ENCODE measurements at regions not wholly inside any gene's neighbourhood (a gene's known extent, or its start where the extent isn't known, plus 50 kb on each side); places are given as distances from the start of the nearest gene placed in this dataset.

DNA sequence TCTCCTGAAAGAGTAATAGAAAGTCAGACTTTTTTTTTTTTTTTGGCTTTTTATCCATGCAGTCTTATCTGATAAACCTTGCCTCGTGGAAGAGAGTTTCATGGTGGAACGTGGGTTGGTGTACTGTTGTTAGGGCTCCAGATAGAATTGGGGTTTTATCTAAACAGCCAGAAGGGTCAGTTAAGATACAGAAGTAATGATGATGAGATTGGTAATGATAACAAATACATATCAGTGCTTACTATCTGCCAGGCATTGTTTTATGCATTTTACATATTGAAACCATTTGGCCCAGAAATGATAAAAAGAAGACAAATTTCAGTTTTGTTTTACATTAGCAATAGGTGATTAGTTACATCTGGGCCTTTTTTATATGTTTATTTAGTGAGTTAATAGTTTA, 372.8 kb upstream of the PRICKLE1 start:
- Histone ChIP-seq H3K9me3 (ENCODE audit: insufficient read depth, low read depth, low read length) (no peaks in the 10 kb centered on the region), H3K4me1 (ENCODE audit: insufficient read depth, low read length) (no peaks in the 10 kb centered on the region), H3K27ac (ENCODE audit: low read depth, low read length) (no peak overlapping the region), H3K27me3 (ENCODE audit: insufficient read depth, low read length) (no peaks in the 10 kb centered on the region), H3K36me3 (ENCODE audit: insufficient read depth, low read length) (no peaks in the 10 kb centered on the region), H3K4me3 (ENCODE audit: low read length) (no peak overlapping the region), H3K9ac (ENCODE audit: low read depth, low read length) (no peak overlapping the region)
- 81% methylated on average over 2 of the region's 2 CpGs for WGBS

GRCh38 chr12:42961395-42961794, 371.8 kb upstream of the PRICKLE1 start:
- H3K9ac ChIP-seq (ENCODE audit: low read depth, low read length): no peak overlapping the region
- H3K27me3 ChIP-seq (ENCODE audit: insufficient read depth, low read length): no peaks in the 10 kb centered on the region
- H3K27ac ChIP-seq (ENCODE audit: low read depth, low read length): no peak overlapping the region
- no peaks in the 10 kb centered on the region for H3K36me3 ChIP-seq (ENCODE audit: insufficient read depth, low read length)
- 88% methylated on average over 2 of the region's 3 CpGs for WGBS
- H3K4me3 ChIP-seq (ENCODE audit: low read length): no peak overlapping the region
- H3K4me1 ChIP-seq (ENCODE audit: insufficient read depth, low read length): no peaks in the 10 kb centered on the region
- no peaks in the 10 kb centered on the region for H3K9me3 ChIP-seq (ENCODE audit: insufficient read depth, low read depth, low read length)

DNA sequence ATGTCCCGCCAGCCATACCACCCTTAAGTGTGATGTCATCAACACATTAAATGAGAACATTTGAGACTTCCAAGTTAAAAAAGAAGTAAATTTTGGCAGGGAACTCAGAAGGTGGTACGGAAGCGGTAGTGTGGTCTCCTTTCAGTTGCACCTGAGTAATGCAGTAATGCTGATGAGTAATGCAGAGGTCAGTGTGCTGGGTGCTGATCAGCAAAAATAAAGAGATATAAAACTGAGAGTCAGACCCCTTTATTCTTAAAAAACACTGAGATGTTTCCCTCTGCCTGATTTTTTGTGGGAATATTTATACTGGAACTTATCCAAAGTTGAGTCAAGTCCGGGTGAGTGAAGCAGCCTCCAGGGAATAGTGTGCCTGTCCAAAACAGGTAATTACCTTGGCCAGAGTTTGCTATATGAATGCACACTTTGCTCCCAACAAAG, 370.6 kb upstream of the PRICKLE1 start:
- no peaks in the 10 kb centered on the region for H3K9me3 ChIP-seq (ENCODE audit: insufficient read depth, low read depth, low read length)
- H3K4me1 ChIP-seq (ENCODE audit: insufficient read depth, low read length): no peaks in the 10 kb centered on the region
- H3K27ac ChIP-seq (ENCODE audit: low read depth, low read length): no peak overlapping the region
- H3K27me3 ChIP-seq (ENCODE audit: insufficient read depth, low read length): no peaks in the 10 kb centered on the region
- no peaks in the 10 kb centered on the region for H3K36me3 ChIP-seq (ENCODE audit: insufficient read depth, low read length)
- WGBS: 96% methylated on average over 3 of the region's 4 CpGs
- no peak overlapping the region for H3K4me3 ChIP-seq (ENCODE audit: low read length)
- no peak overlapping the region for H3K9ac ChIP-seq (ENCODE audit: low read depth, low read length)

GRCh38 chr12:42958291-42958674, 368.7 kb upstream of the PRICKLE1 start:
- H3K27ac ChIP-seq (ENCODE audit: low read depth, low read length): no peak overlapping the region
- 100% methylated on average over 1 of the region's 1 CpG for WGBS
- no peaks in the 10 kb centered on the region for H3K36me3 ChIP-seq (ENCODE audit: insufficient read depth, low read length)
- no peaks in the 10 kb centered on the region for H3K27me3 ChIP-seq (ENCODE audit: insufficient read depth, low read length)
- no peak overlapping the region for H3K4me3 ChIP-seq (ENCODE audit: low read length)
- no peaks in the 10 kb centered on the region for H3K4me1 ChIP-seq (ENCODE audit: insufficient read depth, low read length)
- H3K9me3 ChIP-seq (ENCODE audit: insufficient read depth, low read depth, low read length): peaks cover 3% of the 10 kb centered on the region; the same call in 1 of the 2 replicates
- no peak overlapping the region for H3K9ac ChIP-seq (ENCODE audit: low read depth, low read length)

DNA sequence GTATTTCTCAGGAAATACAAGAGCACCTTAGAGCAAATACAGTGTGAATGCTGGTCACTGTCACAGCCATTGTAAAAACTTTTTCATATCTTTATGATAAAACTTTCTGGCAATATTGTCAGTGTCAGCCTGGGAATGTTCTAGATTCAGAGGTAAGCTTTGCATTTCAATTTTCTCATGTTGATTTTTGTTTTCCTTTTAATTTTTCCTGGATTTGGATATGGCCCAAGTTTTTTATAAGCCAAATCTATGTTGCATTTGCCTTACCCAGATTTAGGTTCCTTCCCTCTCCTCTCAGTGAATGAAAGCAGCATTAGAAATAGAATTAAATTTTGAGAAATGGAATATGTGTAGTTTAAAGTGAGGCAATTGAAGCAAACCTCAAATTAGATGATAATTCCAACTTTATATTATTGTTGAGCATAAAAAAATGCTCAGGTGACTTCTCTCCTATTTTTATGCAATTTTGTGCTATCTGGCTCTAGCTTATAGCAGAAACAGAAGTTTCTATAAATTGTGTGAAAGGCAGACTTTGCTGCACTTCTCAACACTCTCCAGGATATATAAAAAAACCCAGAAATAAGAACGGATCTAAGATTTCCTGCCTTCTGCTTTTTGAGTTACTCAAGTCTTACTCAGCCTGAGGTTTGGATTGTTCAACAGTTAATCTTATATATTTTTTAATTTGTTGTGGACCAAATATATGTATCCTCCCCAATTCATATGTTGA, 368.2 kb upstream of the PRICKLE1 start:
- no peak overlapping the region for H3K27ac ChIP-seq (ENCODE audit: low read depth, low read length)
- no peaks in the 10 kb centered on the region for H3K27me3 ChIP-seq (ENCODE audit: insufficient read depth, low read length)
- no peaks in the 10 kb centered on the region for H3K36me3 ChIP-seq (ENCODE audit: insufficient read depth, low read length)
- H3K9me3 ChIP-seq (ENCODE audit: insufficient read depth, low read depth, low read length): peaks cover 3% of the 10 kb centered on the region; the same call in 1 of the 2 replicates
- no peak overlapping the region for H3K4me3 ChIP-seq (ENCODE audit: low read length)
- 100% methylated on average over 1 of the region's 1 CpG for WGBS
- no peak overlapping the region for H3K9ac ChIP-seq (ENCODE audit: low read depth, low read length)
- H3K4me1 ChIP-seq (ENCODE audit: insufficient read depth, low read length): no peaks in the 10 kb centered on the region

DNA sequence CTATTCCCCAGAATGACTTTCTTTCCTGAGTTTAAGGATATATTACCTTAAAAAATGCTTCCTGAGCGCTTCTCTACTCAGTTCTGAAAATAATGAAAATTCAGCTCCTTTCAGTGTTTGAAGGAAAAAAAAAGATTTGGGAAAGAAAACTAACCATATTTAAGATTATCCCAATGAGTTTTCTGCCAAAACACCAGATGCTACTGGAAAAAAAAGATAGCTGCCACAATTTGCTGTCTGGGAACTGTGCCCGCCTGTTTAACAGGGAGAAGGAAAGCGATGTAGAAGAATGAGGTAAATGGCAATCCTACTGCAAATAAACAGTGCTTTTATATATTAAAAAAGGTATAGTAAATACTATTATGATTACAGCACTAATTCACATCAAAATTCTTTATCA, 367.6 kb upstream of the PRICKLE1 start:
- no peak overlapping the region for H3K9ac ChIP-seq (ENCODE audit: low read depth, low read length)
- no peak overlapping the region for H3K4me3 ChIP-seq (ENCODE audit: low read length)
- H3K4me1 ChIP-seq (ENCODE audit: insufficient read depth, low read length): no peaks in the 10 kb centered on the region
- H3K27ac ChIP-seq (ENCODE audit: low read depth, low read length): no peak overlapping the region
- H3K27me3 ChIP-seq (ENCODE audit: insufficient read depth, low read length): no peaks in the 10 kb centered on the region
- 100% methylated on average over 2 of the region's 3 CpGs for WGBS
- peaks cover 3% of the 10 kb centered on the region; the same call in 1 of the 2 replicates for H3K9me3 ChIP-seq (ENCODE audit: insufficient read depth, low read depth, low read length)
- H3K36me3 ChIP-seq (ENCODE audit: insufficient read depth, low read length): no peaks in the 10 kb centered on the region

DNA sequence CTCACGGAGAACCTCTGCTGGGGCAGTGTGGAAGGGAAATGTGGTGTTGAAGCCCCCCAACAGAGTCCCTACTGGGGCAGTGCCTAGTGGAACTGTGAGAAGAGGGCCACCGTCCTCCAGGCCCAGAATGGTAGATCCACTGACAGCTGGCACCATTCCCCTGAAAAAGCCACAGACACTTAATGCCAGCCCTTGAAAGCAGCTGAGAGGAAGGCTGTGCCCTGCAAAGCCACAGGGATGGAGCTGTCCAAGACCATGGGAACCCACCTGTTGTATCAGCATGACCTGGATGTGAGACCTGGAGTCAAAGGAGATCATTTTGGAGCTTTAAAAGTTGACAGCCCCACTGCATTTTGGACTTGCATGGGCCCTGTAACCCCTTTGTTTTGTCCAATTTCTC, 363.5 kb upstream of the PRICKLE1 start:
- Histone ChIP-seq H3K9me3 (ENCODE audit: insufficient read depth, low read depth, low read length) (peaks cover 3% of the 10 kb centered on the region; the same call in 1 of the 2 replicates), H3K4me3 (ENCODE audit: low read length) (no peak overlapping the region), H3K9ac (ENCODE audit: low read depth, low read length) (no peak overlapping the region), H3K27me3 (ENCODE audit: insufficient read depth, low read length) (no peaks in the 10 kb centered on the region), H3K27ac (ENCODE audit: low read depth, low read length) (no peak overlapping the region), H3K4me1 (ENCODE audit: insufficient read depth, low read length) (no peaks in the 10 kb centered on the region), H3K36me3 (ENCODE audit: insufficient read depth, low read length) (no peaks in the 10 kb centered on the region)
- WGBS: 99% methylated on average over 2 of the region's 2 CpGs

DNA sequence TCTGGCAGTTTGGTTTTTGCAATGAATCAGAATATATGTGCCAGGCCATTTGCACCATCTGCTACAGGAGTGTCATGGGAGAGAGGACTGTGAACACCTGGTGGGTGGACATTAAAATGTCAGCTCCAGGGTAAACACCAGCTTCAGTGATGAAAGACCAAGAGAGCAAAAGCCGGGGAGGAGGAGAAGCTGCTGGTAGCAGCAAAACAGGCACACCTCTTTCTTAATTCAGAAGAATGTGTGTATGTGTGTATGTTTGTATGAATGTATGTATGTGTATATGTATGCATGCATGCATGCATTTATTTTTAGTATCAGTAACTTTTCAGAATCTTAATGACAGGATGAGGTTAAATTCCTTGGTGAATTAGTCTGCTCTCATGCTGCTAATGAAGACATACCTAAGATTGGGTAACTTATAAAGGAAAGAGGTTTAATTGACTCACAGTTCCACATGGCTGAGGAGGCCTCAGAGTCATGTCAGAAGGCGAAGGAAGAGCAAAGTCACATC, 357.4 kb upstream of the PRICKLE1 start:
- H3K27me3 ChIP-seq (ENCODE audit: insufficient read depth, low read length): no peaks in the 10 kb centered on the region
- no peak overlapping the region for H3K27ac ChIP-seq (ENCODE audit: low read depth, low read length)
- WGBS: 92% methylated on average over 2 of the region's 2 CpGs
- H3K36me3 ChIP-seq (ENCODE audit: insufficient read depth, low read length): no peaks in the 10 kb centered on the region
- no peaks in the 10 kb centered on the region for H3K9me3 ChIP-seq (ENCODE audit: insufficient read depth, low read depth, low read length)
- no peaks in the 10 kb centered on the region for H3K4me1 ChIP-seq (ENCODE audit: insufficient read depth, low read length)
- H3K9ac ChIP-seq (ENCODE audit: low read depth, low read length): no peak overlapping the region
- H3K4me3 ChIP-seq (ENCODE audit: low read length): no peak overlapping the region

- Histone ChIP-seq H3K4me3 (ENCODE audit: low read length) (no peak overlapping the region), H3K27ac (ENCODE audit: low read depth, low read length) (no peak overlapping the region)
- WGBS: 90% methylated on average over 2 of the region's 2 CpGs
These were observed 356.4 kb upstream of the PRICKLE1 start for GRCh38 chr12:42945927-42946326.

GRCh38 chr12:42944516-42944915, 355.0 kb upstream of the PRICKLE1 start:
- no peaks in the 10 kb centered on the region for H3K4me1 ChIP-seq (ENCODE audit: insufficient read depth, low read length)
- no peak overlapping the region for H3K4me3 ChIP-seq (ENCODE audit: low read length)
- WGBS: 97% methylated on average over 1 of the region's 2 CpGs
- H3K9me3 ChIP-seq (ENCODE audit: insufficient read depth, low read depth, low read length): no peaks in the 10 kb centered on the region
- H3K9ac ChIP-seq (ENCODE audit: low read depth, low read length): no peak overlapping the region
- no peak overlapping the region for H3K27ac ChIP-seq (ENCODE audit: low read depth, low read length)
- no peaks in the 10 kb centered on the region for H3K27me3 ChIP-seq (ENCODE audit: insufficient read depth, low read length)
- H3K36me3 ChIP-seq (ENCODE audit: insufficient read depth, low read length): no peaks in the 10 kb centered on the region

More at GRCh38 chr12:42945927-42946326, 356.4 kb upstream of the PRICKLE1 start:
- H3K4me1 ChIP-seq (ENCODE audit: insufficient read depth, low read length): no peaks in the 10 kb centered on the region
- H3K9me3 ChIP-seq (ENCODE audit: insufficient read depth, low read depth, low read length): no peaks in the 10 kb centered on the region
- H3K27me3 ChIP-seq (ENCODE audit: insufficient read depth, low read length): no peaks in the 10 kb centered on the region
- no peaks in the 10 kb centered on the region for H3K36me3 ChIP-seq (ENCODE audit: insufficient read depth, low read length)
- H3K9ac ChIP-seq (ENCODE audit: low read depth, low read length): no peak overlapping the region

- WGBS: 88% methylated on average over 3 of the region's 3 CpGs
- Histone ChIP-seq H3K4me1 (ENCODE audit: insufficient read depth, low read length) (no peaks in the 10 kb centered on the region), H3K9me3 (ENCODE audit: insufficient read depth, low read depth, low read length) (peaks cover 5% of the 10 kb centered on the region; the same call in 1 of the 2 replicates), H3K9ac (ENCODE audit: low read depth, low read length) (no peak overlapping the region), H3K36me3 (ENCODE audit: insufficient read depth, low read length) (no peaks in the 10 kb centered on the region), H3K27ac (ENCODE audit: low read depth, low read length) (no peak overlapping the region), H3K4me3 (ENCODE audit: low read length) (no peak overlapping the region), H3K27me3 (ENCODE audit: insufficient read depth, low read length) (no peaks in the 10 kb centered on the region)
These were observed 347.4 kb upstream of the PRICKLE1 start for GRCh38 chr12:42936991-42937390.
